Fibroblast of lung (primary cell): ENCODE measurements at regions not wholly inside any gene's neighbourhood (a gene's known extent, or its start where the extent isn't known, plus 50 kb on each side); places are given as distances from the start of the nearest gene placed in this dataset.

Experiments
- DNase-seq, 2 donors: peaks; one replicate each; pipeline versions ENCODE4 v3.0.0 to v3.0.0-alpha.2; 2010; ENCODE audit warnings: low read depth in 2 of 2
- H2AFZ ChIP-seq: 2 replicates; pipeline ENCODE4 v1.5.1; 2012; ENCODE audit warnings: low read length, control low read depth, inconsistent platforms
- H3K27ac ChIP-seq: 2 replicates; pipeline ENCODE4 v1.5.1; 2011; ENCODE audit warnings: low read length, control low read depth; ENCODE audit not compliant: insufficient read depth
- H3K27me3 ChIP-seq: 2 replicates; pipeline ENCODE4 v1.5.1; 2011; ENCODE audit warnings: mild to moderate bottlenecking, low read length; ENCODE audit not compliant: control insufficient read depth, insufficient read depth
- H3K36me3 ChIP-seq: 2 replicates; pipeline ENCODE4 v1.5.1; 2011; ENCODE audit warnings: low read length; ENCODE audit not compliant: control insufficient read depth, insufficient read depth
- H3K4me1 ChIP-seq: 2 replicates; pipeline ENCODE4 v1.5.1; 2011; ENCODE audit warnings: low read length; ENCODE audit not compliant: control insufficient read depth, insufficient read depth; ENCODE audit errors: extremely low read depth
- H3K4me2 ChIP-seq: 2 replicates; pipeline ENCODE4 v1.5.1; 2011; ENCODE audit warnings: low read length, control low read depth; ENCODE audit not compliant: insufficient read depth; ENCODE audit errors: extremely low read depth
- H3K4me3 ChIP-seq, 4 experiments: fragments of 200-600 bp in 1 of 4; sonication (generic) in 1 of 4; replicated peaks in 1 of 4; 2 replicates each; pipeline ENCODE4 v1.5.1; 2011 to 2016; ENCODE audit warnings: low read length in 4 of 4, low read depth in 3 of 4, mild to moderate bottlenecking in 3 of 4, control low read depth in 2 of 4, inconsistent platforms in 1 of 4, mixed read lengths in 1 of 4; ENCODE audit not compliant: insufficient read depth in 1 of 4; ENCODE audit errors: control extremely low read depth in 1 of 4
- H3K79me2 ChIP-seq: 2 replicates; pipeline ENCODE4 v1.5.1; 2012; ENCODE audit warnings: mild to moderate bottlenecking, low read length, inconsistent platforms; ENCODE audit not compliant: control insufficient read depth, insufficient read depth
- H3K9ac ChIP-seq: 2 replicates; pipeline ENCODE4 v1.5.1; 2011; ENCODE audit warnings: mild to moderate bottlenecking, low read length, control low read depth; ENCODE audit not compliant: insufficient read depth
- H3K9me3 ChIP-seq: 2 replicates; pipeline ENCODE4 v1.5.1; 2012; ENCODE audit warnings: low read depth, low read length; ENCODE audit not compliant: control insufficient read depth, insufficient read depth
- H4K20me1 ChIP-seq: 2 replicates; pipeline ENCODE4 v1.5.1; 2011; ENCODE audit warnings: low read length; ENCODE audit not compliant: control insufficient read depth, insufficient read depth; ENCODE audit errors: extremely low read depth
- EZH2 ChIP-seq: IDR thresholded peaks from 2 replicates; pipeline ENCODE4 v1.5.1; 2012; ENCODE audit warnings: low read length, control low read depth, mild to moderate bottlenecking; ENCODE audit errors: missing control alignments
- TF ChIP-seq, protein P1 (sequence below), 2 donors: IDR thresholded peaks in 1 of 2; conservative IDR thresholded peaks in 1 of 2; 1 replicate in 1 of 2; 2 replicates in 1 of 2; pipeline ENCODE4 v1.5.1; 2011 to 2012; ENCODE audit warnings: low read length in 2 of 2, control low read depth in 1 of 2, inconsistent platforms in 1 of 2, low read depth in 1 of 2, mild to moderate bottlenecking in 1 of 2

DNA sequence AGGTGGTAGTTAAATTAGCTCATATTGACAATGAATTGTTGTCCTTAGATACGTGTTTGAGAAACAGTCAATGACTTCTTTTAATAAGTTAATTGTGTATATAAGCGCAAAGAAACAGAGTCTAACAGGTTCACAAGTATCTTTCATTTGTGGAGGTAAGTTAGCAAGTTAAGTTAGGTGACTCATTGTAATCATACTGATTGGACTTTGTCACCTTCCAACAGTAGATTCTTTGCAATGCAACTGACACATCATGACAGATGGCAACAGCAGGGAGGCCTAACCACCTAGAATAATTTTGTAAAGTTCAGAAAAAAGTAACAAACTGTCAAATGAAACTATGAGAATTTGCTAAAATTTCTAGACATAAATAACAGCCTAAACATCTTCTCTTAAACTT, 207.6 kb upstream of the PITX2 start:
- Histone ChIP-seq H3K36me3 (no peaks in the 10 kb centered on the region), H3K9ac (no peak overlapping the region), H3K27ac (no peak overlapping the region), H3K4me1 (no peaks in the 10 kb centered on the region), H2AFZ (no peak overlapping the region), H3K79me2 (no peaks in the 10 kb centered on the region), H3K4me3 (no peak overlapping the region), H3K9me3 (no peaks in the 10 kb centered on the region), H3K4me2 (no peak overlapping the region), H3K27me3 (no peaks in the 10 kb centered on the region), H4K20me1 (no peaks in the 10 kb centered on the region)
- DNase-seq = no peak
- TF ChIP-seq, protein P1, sequence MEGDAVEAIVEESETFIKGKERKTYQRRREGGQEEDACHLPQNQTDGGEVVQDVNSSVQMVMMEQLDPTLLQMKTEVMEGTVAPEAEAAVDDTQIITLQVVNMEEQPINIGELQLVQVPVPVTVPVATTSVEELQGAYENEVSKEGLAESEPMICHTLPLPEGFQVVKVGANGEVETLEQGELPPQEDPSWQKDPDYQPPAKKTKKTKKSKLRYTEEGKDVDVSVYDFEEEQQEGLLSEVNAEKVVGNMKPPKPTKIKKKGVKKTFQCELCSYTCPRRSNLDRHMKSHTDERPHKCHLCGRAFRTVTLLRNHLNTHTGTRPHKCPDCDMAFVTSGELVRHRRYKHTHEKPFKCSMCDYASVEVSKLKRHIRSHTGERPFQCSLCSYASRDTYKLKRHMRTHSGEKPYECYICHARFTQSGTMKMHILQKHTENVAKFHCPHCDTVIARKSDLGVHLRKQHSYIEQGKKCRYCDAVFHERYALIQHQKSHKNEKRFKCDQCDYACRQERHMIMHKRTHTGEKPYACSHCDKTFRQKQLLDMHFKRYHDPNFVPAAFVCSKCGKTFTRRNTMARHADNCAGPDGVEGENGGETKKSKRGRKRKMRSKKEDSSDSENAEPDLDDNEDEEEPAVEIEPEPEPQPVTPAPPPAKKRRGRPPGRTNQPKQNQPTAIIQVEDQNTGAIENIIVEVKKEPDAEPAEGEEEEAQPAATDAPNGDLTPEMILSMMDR (conservative IDR thresholded peaks at IDR 0.05 in 1 of 2, IDR thresholded peaks at IDR 0.05 in 1 of 2; ENCODE audit: low read depth in 1 of 2, low read length in 2 of 2) = no peak
- TF ChIP-seq EZH2 = no peak

DNA sequence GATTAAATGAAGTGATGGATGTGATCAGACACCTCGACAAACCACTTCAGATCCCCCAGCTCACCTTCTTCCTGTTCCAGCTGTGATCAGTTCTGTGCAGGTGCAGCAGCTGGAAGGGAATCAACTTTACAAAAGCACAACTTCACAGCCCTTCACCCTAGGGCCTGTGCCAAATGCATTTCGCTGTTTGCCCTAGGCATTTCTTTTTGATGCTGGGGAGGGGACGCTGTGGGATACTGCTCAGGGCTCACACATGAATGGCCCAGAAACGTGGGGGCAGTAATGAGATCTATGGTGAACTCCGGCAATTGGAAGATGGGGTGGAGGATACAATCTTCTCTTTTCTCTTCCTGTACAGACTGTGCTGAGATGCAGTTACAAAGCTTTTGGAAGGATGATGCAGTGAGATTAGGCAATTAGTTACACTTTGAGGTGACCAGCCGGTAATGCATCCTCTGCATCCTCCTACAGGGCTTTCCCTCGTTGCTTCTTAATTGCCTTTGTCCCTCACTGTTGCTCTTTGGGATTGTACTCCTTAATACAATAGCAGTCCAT, 215.1 kb upstream of the PITX2 start:
- Histone ChIP-seq H3K27ac (no peak overlapping the region), H3K4me3 (no peak overlapping the region), H2AFZ (no peak overlapping the region), H3K4me2 (no peak overlapping the region), H3K79me2 (no peaks in the 10 kb centered on the region), H3K9me3 (no peaks in the 10 kb centered on the region), H3K36me3 (no peaks in the 10 kb centered on the region), H3K9ac (no peak overlapping the region), H3K4me1 (peaks cover 4% of the 10 kb centered on the region), H3K27me3 (no peaks in the 10 kb centered on the region), H4K20me1 (no peaks in the 10 kb centered on the region)
- no peak for DNase-seq
- TF ChIP-seq, protein P1 (conservative IDR thresholded peaks at IDR 0.05 in 1 of 2, IDR thresholded peaks at IDR 0.05 in 1 of 2; ENCODE audit: low read depth in 1 of 2, low read length in 2 of 2) = no peak
- no peak for TF ChIP-seq EZH2

DNA sequence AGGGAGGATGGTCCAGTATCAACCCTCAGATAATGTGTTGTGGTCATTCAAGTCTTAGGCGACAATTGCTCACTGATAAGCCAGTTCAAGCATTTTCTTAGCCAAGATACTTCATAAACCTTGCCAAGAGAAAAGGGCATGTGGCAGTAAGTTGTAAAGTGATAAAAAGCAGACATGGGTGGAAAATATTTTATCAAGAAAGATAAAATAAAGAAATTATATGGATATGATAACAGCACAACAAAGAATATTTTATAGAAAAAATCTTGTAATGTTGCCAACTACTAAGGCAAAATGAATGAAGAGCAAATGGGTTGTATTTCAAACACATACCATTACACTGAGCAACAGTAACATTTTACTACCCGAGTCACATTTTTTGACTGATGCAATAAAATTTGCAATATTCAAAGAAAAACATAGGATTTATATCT, 217.4 kb upstream of the PITX2 start:
- H3K4me1 ChIP-seq = peaks cover 4% of the 10 kb centered on the region
- no peak overlapping the region for H3K4me2 ChIP-seq
- H3K79me2 ChIP-seq = no peaks in the 10 kb centered on the region
- no peak overlapping the region for H2AFZ ChIP-seq
- no peak overlapping the region for H3K9ac ChIP-seq
- no peaks in the 10 kb centered on the region for H3K36me3 ChIP-seq
- H3K9me3 ChIP-seq = no peaks in the 10 kb centered on the region
- no peak overlapping the region for H3K4me3 ChIP-seq
- peak; percentile 44 to 85 for DNase-seq
- TF ChIP-seq, protein P1 (conservative IDR thresholded peaks at IDR 0.05 in 1 of 2, IDR thresholded peaks at IDR 0.05 in 1 of 2; ENCODE audit: low read depth in 1 of 2, low read length in 2 of 2) = no peak
- TF ChIP-seq EZH2 = no peak
- H4K20me1 ChIP-seq = no peaks in the 10 kb centered on the region
- no peaks in the 10 kb centered on the region for H3K27me3 ChIP-seq
- H3K27ac ChIP-seq = no peak overlapping the region
